K562 (cell line): ENCODE measurements at regions not wholly inside any gene's neighbourhood (a gene's known extent, or its start where the extent isn't known, plus 50 kb on each side); places are given as distances from the start of the nearest gene placed in this dataset.
A peak's percentile ranks its signal among the peaks of the same experiment; 100 is the strongest.

ENCODE experiments used
- ATAC-seq: fragments of 200-7000 bp; cut with Tn5 transposase; 3 replicates; pipeline ENCODE4 v1.9.1; 2020; ENCODE audit warnings: moderate library complexity
- BruUV-seq: library from RNA; stranded (reverse); fragments of 400-500 nt; replicated peaks from 2 replicates; lab custom pipeline; 2021; lab: Mats Ljungman, UMichigan
- CTCF ChIA-PET: fragments of 300-600 bp; formaldehyde crosslinking; extraction: SDS; loops from one replicate; lab custom pipeline; 2021; ENCODE audit warnings: low intra/inter-chr PET ratio; lab: Yijun Ruan, JAX
- POLR2A ChIA-PET: fragments of 300-600, 350-650 bp; sonication (Branson Sonifier 250); formaldehyde crosslinking; extraction: SDS; loops from one replicate; lab custom pipeline; 2021; ENCODE audit warnings: antibody characterized with exemption, inconsistent platforms; lab: Yijun Ruan, JAX
- DNase-seq, 4 experiments: peaks; one replicate each; pipeline versions ENCODE4 v3.0.0 to v3.0.0-alpha.2; 2011 to 2018; ENCODE audit warnings: low spot score in 3 of 4, mixed read lengths in 3 of 4; ENCODE audit errors: extremely low read depth in 1 of 4
- FAIRE-seq: peaks from 2 replicates; lab custom pipeline; 2011; peaks lifted over from hg19 to GRCh38; lab: Jason Lieb, UNC
- H2AFZ ChIP-seq: 2 replicates; pipeline ENCODE4 v1.6.0; 2011; ENCODE audit warnings: low read depth, low read length, control low read depth, inconsistent platforms
- H3K27ac ChIP-seq: fragments of 200-600 bp; 3 replicates; pipeline ENCODE4 v1.8.0; 2011; ENCODE audit warnings: low read depth, mild to moderate bottlenecking, control low read depth, inconsistent platforms, low read length, moderate library complexity, mixed read lengths; ENCODE audit errors: extremely low read depth
- H3K27me3 ChIP-seq, 2 experiments: fragments of 300-600 bp in 1 of 2; 2 replicates in 1 of 2; 3 replicates in 1 of 2; pipeline versions ENCODE4 v1.6.0 to v1.8.0; 2011; ENCODE audit warnings: inconsistent platforms in 2 of 2, low read length in 2 of 2, mild to moderate bottlenecking in 1 of 2, mixed read lengths in 1 of 2, moderate library complexity in 1 of 2; ENCODE audit not compliant: control insufficient read depth in 2 of 2, insufficient read depth in 2 of 2
- H3K36me3 ChIP-seq: fragments of 300-600 bp; 3 replicates; pipeline ENCODE4 v1.8.0; 2011; ENCODE audit warnings: mild to moderate bottlenecking, low read length, inconsistent platforms; ENCODE audit not compliant: control insufficient read depth, insufficient read depth
- H3K4me1 ChIP-seq, 2 experiments: fragments of 200-600 bp in 1 of 2; replicated peaks in 1 of 2; 2 replicates in 1 of 2; 3 replicates in 1 of 2; pipeline versions ENCODE4 v1.5.1 to v1.8.0; 2011; ENCODE audit warnings: inconsistent platforms in 2 of 2, low read length in 2 of 2, mild to moderate bottlenecking in 1 of 2, mixed read lengths in 1 of 2, moderate library complexity in 1 of 2; ENCODE audit not compliant: control insufficient read depth in 2 of 2, insufficient read depth in 2 of 2
- H3K4me2 ChIP-seq: 2 replicates; pipeline ENCODE4 v1.6.1; 2011; ENCODE audit warnings: low read length, control low read depth, inconsistent platforms, mixed read lengths; ENCODE audit not compliant: insufficient read depth
- H3K4me3 ChIP-seq: fragments of 200-600 bp; sonication (generic), shearing (Covaris generic); 2 replicates; pipeline ENCODE4 v1.5.1; 2016; ENCODE audit warnings: control low read depth, inconsistent platforms
- H3K79me2 ChIP-seq: fragments of 200-600 bp; 3 replicates; pipeline ENCODE4 v1.8.0; 2011; ENCODE audit warnings: low read length, inconsistent platforms; ENCODE audit not compliant: control insufficient read depth, insufficient read depth
- H3K9ac ChIP-seq, 2 experiments: 2 replicates each; pipeline versions ENCODE4 v1.6.0 to v1.6.1; 2011; ENCODE audit warnings: low read depth in 2 of 2, low read length in 2 of 2, control low read depth in 1 of 2, inconsistent platforms in 1 of 2, mild to moderate bottlenecking in 1 of 2, mixed read lengths in 1 of 2; ENCODE audit not compliant: insufficient read depth in 1 of 2
- H3K9me1 ChIP-seq: one replicate; pipeline ENCODE4 v1.6.0; 2011; ENCODE audit warnings: inconsistent platforms, mild to moderate bottlenecking, low read length, moderate library complexity; ENCODE audit not compliant: control insufficient read depth, insufficient read depth
- H3K9me3 ChIP-seq: replicated peaks from 2 replicates; pipeline ENCODE4 v1.5.1; 2011; ENCODE audit warnings: low read depth, low read length, inconsistent platforms; ENCODE audit not compliant: control insufficient read depth, insufficient read depth
- H4K20me1 ChIP-seq: replicated peaks from 2 replicates; pipeline ENCODE4 v1.6.1; 2011; ENCODE audit warnings: low read length, inconsistent platforms, mixed read lengths; ENCODE audit not compliant: control insufficient read depth, insufficient read depth
- CBX3 ChIP-seq, 2 experiments: IDR thresholded peaks; 1 replicate in 1 of 2; 2 replicates in 1 of 2; pipeline ENCODE4 v1.6.1; 2012; ENCODE audit warnings: inconsistent platforms in 2 of 2, low read length in 2 of 2, borderline replicate concordance in 1 of 2, control low read depth in 1 of 2
- CTCF ChIP-seq, 3 experiments: IDR thresholded peaks in 2 of 3; conservative IDR thresholded peaks in 1 of 3; 2 replicates each; pipeline ENCODE4 v1.5.1; 2011 to 2012; ENCODE audit warnings: low read length in 3 of 3, mild to moderate bottlenecking in 3 of 3, control low read depth in 2 of 3, improper control_type of control experiment in 1 of 3, inconsistent platforms in 1 of 3, low read depth in 1 of 3, mixed read lengths in 1 of 3, moderate library complexity in 1 of 3; ENCODE audit not compliant: insufficient read depth in 2 of 3
- DEAF1 ChIP-seq: fragments of 450-650 bp; formaldehyde crosslinking; IDR thresholded peaks from 2 replicates; pipeline ENCODE4 v1.4.0; 2020; ENCODE audit warnings: mild to moderate bottlenecking, moderate library complexity
- E2F6 ChIP-seq, 2 experiments: IDR thresholded peaks; 2 replicates each; pipeline ENCODE4 v1.6.1; 2011; ENCODE audit warnings: borderline replicate concordance in 1 of 2, control low read depth in 1 of 2, low read depth in 1 of 2, low read length in 1 of 2, mild to moderate bottlenecking in 1 of 2, mixed read lengths in 1 of 2, moderate library complexity in 1 of 2; ENCODE audit not compliant: insufficient read depth in 1 of 2, insufficient read length in 1 of 2, poor library complexity in 1 of 2, severe bottlenecking in 1 of 2; ENCODE audit errors: extremely low read depth in 1 of 2
- EP400 ChIP-seq: fragments of 450-650 bp; IDR thresholded peaks from 2 replicates; pipeline ENCODE4 v1.6.1; 2017; ENCODE audit warnings: antibody characterized with exemption, mild to moderate bottlenecking, moderate library complexity
- ESRRA ChIP-seq: fragments of 450-650 bp; IDR thresholded peaks from 2 replicates; pipeline ENCODE4 v1.6.1; 2014; ENCODE audit warnings: low read depth, mild to moderate bottlenecking, moderate library complexity, borderline replicate concordance
- IRF2 ChIP-seq: sonication (generic); formaldehyde crosslinking; IDR thresholded peaks from 2 replicates; pipeline ENCODE4 v1.8.1; 2022; ENCODE audit warnings: mild to moderate bottlenecking, missing genetic modification reagents
- LARP7 ChIP-seq: fragments of 450-650 bp; IDR thresholded peaks from 2 replicates; pipeline ENCODE4 v1.6.1; 2016
- PATZ1 ChIP-seq: fragments of 250-450 bp; sonication (Bioruptor Pico); IDR thresholded peaks from 2 replicates; pipeline ENCODE4 v1.5.0; 2020; ENCODE audit warnings: mild to moderate bottlenecking, borderline replicate concordance
- PHB2 ChIP-seq: fragments of 450-650 bp; IDR thresholded peaks from 2 replicates; pipeline ENCODE4 v1.6.1; 2017; ENCODE audit warnings: low read depth
- RCOR1 ChIP-seq, 2 experiments: IDR thresholded peaks; 2 replicates each; pipeline ENCODE4 v1.6.1; 2012; ENCODE audit warnings: low read depth in 2 of 2, low read length in 2 of 2, borderline replicate concordance in 1 of 2, improper control_type of control experiment in 1 of 2
- ZNF12 ChIP-seq: sonication (generic); formaldehyde crosslinking; IDR thresholded peaks from 2 replicates; pipeline ENCODE4 v1.4.0; 2020; ENCODE audit warnings: mild to moderate bottlenecking, missing genetic modification reagents
- ZNF263 ChIP-seq: sonication (generic); formaldehyde crosslinking; IDR thresholded peaks from 2 replicates; pipeline ENCODE4 v1.8.0; 2022; ENCODE audit warnings: mild to moderate bottlenecking, missing genetic modification reagents, borderline replicate concordance
- WGBS: fragments of 100-300 bp; shearing (Covaris generic); methylation state at CpG from one replicate; pipeline ENCODE4 v1.1.6; 2016; ENCODE audit warnings: low coverage, mixed read lengths; ENCODE audit not compliant: insufficient coverage; ENCODE audit errors: missing lambda C conversion rate; 5-methylcytosine and 5-hydroxymethylcytosine counted together
- in situ Hi-C: fragments of 300-500 bp; cut with MboI; formaldehyde crosslinking; loops from 4 replicates; pipeline ENCODE4 v1.15.0; 2018; ENCODE audit warnings: inconsistent platforms, mixed read lengths
- intact Hi-C: fragments of 100-400 bp; cut with micrococcal nuclease; formaldehyde crosslinking; loops from 2 replicates; pipeline ENCODE4 v1.14.2; 2022

GRCh38 chr11:10366568-10367331 is 61.9 kb downstream of the ADM start:
- POLR2A ChIA-PET = interaction anchor here (0.6 to 1.6 kb wide), 6 partner anchors 12 to 567 kb away, joined by 3 read pairs; partner anchors contain the start of gene CTR9
- H4K20me1 ChIP-seq = no peaks in the 10 kb centered on the region
- ATAC-seq (peak; percentile 99), DNase-seq (peak; percentile 68 to 87 (median 75)), FAIRE-seq (peak; percentile 96)
- in situ Hi-C loops = no loop called here
- no peaks in the 10 kb centered on the region for H3K79me2 ChIP-seq
- H3K4me3 ChIP-seq = no peak overlapping the region
- peaks cover 0 to 4% of the 10 kb centered on the region in 2 experiments; a peak in 1 of 5 replicates for H3K27me3 ChIP-seq
- H3K9me3 ChIP-seq = no peaks in the 10 kb centered on the region; the same call in 1 of the 2 replicates
- H3K9ac ChIP-seq = no peak overlapping the region
- 3% methylated on average over 8 of the region's 8 CpGs for WGBS
- H2AFZ ChIP-seq = peak overlapping the region; percentile 86
- no peaks in the 10 kb centered on the region for H3K9me1 ChIP-seq
- peak overlapping the region; percentile 68 for H3K4me2 ChIP-seq
- no peak overlapping the region for H3K27ac ChIP-seq
- intact Hi-C loops = loop anchor here (1.0 to 5.0 kb wide), 5 partner anchors 44 to 609 kb away; no protein-coding TSS in a partner anchor
- CTCF ChIA-PET = interaction anchor here (1.2 to 1.3 kb wide), 3 partner anchors 15 to 185 kb away, joined by 3 to 5 read pairs (median 4); no protein-coding TSS in a partner anchor
- H3K4me1 ChIP-seq = peaks cover 3 to 4% of the 10 kb centered on the region in 2 experiments; a peak in 3 of 5 replicates
- no TSS peak for BruUV-seq
- no peaks in the 10 kb centered on the region for H3K36me3 ChIP-seq
- TF ChIP-seq DEAF1 (CRISPR knock-in tag) = peak; percentile 53; the same call in 1 of the 2 replicates
- no peak for TF ChIP-seq IRF2
- no peak for TF ChIP-seq PATZ1 (CRISPR knock-in tag)
- peak; percentile 62; the same call in 1 of the 2 replicates for TF ChIP-seq EP400
- peak; percentile 30; the same call in 1 of the 2 replicates for TF ChIP-seq ZNF263 (CRISPR knock-in tag)
- TF ChIP-seq ESRRA = peak; percentile 32; the same call in 1 of the 2 replicates
- TF ChIP-seq ZNF12 (CRISPR knock-in tag) = no peak
- peak in 1 of 2 experiments; percentile 53 for TF ChIP-seq E2F6 (IDR thresholded peaks at IDR 0.05; ENCODE audit: borderline replicate concordance in 1 of 2, extremely low read depth in 1 of 2, insufficient read depth in 1 of 2, insufficient read length in 1 of 2, low read depth in 1 of 2, low read length in 1 of 2, poor library complexity in 1 of 2, severe bottlenecking in 1 of 2)
- no peak for TF ChIP-seq LARP7
- peak in 1 of 2 experiments; percentile 64; a peak in 2 of 4 replicates for TF ChIP-seq RCOR1 (IDR thresholded peaks at IDR 0.05; ENCODE audit: borderline replicate concordance in 1 of 2, low read depth in 2 of 2, low read length in 2 of 2)
- peak; percentile 91 to 93 (median 91) for TF ChIP-seq CTCF (IDR thresholded peaks at IDR 0.05 in 2 of 3, conservative IDR thresholded peaks at IDR 0.05 in 1 of 3; ENCODE audit: insufficient read depth in 2 of 3, low read depth in 1 of 3, low read length in 3 of 3)
- TF ChIP-seq PHB2 = no peak
- peak in 1 of 2 experiments; percentile 51; a peak in 1 of 3 replicates for TF ChIP-seq CBX3 (IDR thresholded peaks at IDR 0.05; ENCODE audit: borderline replicate concordance in 1 of 2, low read length in 2 of 2)
